ENCODE measurements at regions not wholly inside any gene's neighbourhood (a gene's known extent, or its start where the extent isn't known, plus 50 kb on each side); places are given as distances from the start of the nearest gene placed in this dataset.

DNA sequence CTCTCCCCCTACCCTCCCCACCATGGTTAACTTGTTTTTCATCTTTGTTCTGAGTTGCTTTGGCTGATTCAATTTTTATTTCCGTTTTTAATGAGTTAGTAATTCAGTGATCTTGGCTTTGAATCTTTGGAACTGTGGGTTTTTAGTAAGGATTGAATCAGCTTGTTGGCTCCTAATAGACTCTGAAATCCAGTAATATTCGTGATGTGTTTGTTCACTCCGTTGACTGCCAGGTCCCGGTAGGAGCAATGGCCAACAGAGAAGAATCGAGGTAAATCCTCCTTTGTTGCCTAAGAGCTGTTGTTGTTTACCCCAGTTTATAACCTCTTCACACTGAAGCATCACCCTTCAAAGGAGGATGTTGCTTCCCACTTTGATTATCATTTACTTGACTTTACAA is 92.7 kb downstream of the PCSK1 start:
- no peak for DNase-seq

DNA sequence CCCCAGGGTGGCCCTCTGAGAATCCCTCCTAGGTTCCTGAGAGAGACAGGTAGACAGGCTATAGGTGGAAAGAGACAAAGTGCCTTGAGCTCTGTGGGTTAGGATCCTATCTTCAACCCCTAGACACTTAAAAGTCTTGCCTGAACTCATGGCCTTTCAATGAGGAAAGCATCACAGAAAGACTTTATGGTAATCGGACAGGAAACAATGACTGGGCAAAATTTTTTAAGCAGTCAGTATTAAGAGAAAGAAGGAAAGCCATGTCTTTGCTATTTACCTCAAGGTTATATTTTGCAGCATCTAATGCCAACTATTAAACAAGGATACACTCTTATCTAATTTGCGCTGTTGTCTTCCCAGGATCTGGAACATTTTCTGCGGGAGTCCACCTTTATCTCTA is 93.2 kb downstream of the PCSK1 start:
- no peak for DNase-seq

DNA sequence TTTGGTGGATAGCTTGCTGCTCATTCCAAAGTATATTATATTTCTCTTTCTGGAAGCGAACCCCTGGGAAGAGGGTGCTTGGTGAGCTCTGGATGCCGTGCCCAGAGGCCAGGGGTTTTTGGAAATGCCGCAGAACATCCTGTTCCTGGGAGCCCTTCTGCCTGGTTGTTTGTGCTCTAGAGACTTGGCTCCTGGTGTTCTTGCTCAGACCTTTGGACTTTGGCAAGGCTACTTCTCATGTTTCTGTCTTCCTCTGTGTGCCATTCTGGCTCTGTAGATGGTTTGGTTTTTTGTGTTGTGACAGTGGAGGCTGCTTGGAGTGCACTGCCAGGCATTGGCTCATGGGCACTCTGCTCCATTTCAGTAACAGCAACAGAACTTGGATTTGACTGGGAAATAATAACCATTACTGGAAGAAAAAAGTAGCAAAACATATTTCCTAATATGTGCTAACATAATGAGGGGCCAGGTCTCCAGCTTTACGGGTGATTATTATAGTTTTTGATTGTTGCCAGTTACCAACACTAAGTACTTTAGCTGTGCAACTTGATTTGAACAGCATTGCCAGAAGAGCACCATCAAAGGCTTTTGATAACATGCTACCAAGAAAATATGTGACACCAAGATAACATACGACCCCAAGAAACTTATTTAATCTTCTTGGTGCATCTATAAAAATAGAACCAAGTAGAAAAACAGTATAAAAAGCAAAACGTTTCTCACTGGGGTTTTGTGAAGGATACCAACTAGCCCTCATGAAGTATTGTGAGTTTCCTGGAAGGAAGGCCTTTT is 94.2 kb downstream of the PCSK1 start:
- DNase-seq: no peak

DNA sequence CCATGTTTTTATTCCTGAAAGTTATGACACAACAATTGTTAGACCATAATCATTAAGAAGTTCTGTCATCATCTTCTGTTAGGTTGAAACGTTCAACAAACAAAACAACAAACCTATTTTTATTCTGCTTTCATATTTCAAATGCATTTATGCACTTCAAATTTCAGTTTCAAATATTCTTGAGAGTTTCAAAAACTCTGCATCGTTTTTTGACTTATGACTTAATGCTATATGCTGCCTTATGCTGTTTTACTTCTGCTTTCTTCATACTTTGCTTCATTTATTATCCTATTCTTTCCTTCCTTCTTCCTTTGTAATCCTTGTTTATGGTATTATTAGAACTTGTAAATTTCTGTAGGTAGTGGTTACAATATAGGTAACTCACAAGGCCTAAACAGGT is 95.0 kb downstream of the PCSK1 start:
- no peak for DNase-seq

DNA sequence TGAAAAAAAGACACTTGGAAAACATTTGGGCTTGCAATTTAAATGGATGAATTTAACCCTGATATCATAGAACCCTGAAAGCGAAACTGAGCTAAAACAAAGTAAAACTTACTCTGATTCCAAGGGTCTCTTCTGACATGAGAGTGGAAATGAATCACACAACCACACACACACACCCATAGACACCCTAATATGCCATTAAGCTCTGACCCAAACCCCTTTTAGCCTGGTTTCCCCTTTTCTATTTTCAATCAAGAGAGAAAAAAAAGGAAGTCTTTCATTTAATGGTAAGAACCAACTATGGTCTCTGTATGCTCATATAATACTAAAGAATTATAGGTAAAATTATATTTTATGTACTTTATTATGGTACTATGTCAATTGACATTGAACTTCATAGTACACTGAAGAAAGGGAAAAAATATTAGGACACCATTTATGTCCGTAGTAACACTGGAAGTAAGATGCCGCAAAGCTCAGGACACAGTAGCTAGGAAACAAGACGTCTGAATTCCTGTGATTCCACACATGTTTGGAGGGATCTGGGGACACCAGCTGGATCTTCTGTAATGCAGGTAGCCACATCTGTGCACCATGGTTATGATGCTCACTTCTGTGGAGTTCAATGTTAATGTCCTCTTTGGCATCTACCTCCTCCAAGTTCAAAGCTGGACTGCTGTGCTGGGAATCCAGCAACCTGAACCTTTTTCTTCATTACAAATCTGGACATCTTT is 95.8 kb downstream of the PCSK1 start:
- no peak for DNase-seq

DNA sequence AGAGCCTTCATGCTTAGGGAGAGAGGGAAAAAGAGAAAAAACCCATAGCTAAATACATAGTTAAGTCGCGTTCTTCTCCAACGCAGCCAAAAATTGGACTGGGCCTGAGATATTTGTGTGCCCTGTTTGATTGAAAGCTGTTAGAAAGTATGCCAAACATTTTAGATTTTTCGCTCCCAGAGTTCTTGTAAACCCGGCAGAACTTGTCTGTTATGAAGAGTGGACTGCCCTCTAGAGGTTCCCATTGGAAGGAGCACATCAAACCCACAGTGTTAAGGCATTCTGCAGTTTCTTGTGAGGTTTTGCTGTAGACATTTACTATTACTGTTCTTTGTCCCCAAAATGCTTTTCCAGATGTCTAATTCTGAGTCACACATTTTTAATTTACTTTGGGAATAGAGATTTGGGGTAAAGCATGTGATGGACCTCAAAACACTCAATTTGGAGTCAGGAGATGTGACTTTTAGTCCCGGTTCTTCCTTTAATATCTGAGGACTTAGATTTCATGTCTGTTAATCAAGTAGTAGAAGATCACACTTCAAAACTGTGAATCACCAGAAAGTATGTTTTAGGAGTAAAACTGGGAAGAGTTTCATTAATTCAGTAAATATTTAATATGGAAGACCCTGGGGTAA is 96.6 kb downstream of the PCSK1 start:
- peak; percentile 91 for DNase-seq

DNA sequence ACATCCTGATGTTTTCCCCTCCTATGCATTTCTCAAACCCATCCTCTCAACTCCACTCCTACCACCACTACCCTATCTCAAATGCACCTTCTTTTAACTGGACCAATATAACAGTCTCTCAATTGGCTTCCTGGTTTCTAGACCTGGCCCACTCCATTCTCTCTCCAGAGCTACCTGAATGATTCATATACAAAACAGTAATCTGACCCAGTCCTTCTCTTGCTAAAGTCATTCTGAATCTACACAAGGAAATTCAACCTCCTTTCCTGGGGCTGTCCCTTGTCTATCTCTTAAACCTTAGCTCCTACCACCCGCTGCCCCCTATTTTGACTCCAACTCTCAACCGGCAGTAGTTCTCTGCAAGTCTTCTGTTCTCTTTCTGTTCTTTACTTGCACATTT is 97.2 kb downstream of the PCSK1 start:
- DNase-seq: no peak

DNA sequence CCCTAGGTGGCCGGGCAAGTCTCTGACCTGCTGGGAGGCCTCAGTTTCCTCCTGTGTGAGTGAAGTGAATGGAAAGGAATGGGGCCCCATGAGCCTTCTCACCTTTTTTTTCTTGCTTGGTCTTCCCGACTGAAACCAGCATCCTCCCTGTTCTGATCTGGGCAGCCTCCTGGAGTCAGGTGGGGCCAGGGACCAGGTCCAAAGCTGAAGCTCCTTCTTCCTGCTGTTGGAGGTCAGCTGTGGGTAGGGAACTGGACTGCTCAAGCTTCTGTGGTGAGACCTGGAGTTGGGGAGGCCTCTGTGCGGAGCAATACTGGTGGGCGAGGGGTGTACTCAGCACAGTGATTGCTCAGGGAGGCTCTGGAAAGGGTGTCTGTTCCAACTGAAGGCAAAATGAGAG is 99.7 kb downstream of the PCSK1 start:
- DNase-seq: no peak

DNA sequence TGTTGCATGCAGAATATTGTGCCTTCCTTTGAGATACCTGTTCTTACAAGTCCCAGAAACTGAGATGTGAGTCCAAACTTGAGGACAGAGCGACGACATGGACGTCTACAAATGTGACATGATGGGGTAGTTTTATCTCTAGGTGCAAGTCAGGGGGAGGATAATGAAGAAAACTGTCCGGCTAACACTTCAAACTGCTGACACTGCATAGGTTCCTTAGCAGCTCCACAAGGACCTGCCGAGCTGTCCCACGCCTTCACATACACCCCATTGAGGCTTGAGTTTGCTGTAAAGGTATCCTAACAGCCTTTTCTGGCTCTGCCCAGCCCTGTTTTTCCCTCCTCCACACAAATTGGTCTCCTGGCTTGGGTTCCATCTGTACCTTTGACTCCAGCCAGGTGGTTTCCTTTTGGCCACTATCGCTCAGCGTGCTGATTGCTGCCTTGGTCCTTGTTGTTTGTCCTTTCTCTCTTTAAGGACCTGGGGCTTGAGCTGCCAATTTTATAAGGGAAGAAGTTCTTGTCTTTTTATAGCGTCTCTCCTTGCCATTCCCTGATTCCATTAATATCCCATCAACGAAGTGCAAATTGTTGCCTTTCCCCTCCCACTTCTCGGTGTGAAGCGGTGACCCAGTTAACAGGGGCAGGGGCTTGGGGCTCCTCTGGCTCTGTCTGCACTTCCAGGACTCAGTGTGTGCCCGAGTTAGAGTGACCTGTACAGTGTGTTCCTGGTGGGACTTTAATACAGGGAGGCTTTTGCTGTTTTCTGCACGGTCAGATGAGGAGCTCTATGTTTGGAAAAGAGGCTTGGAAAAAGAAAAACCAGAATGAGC is 100.3 kb downstream of the PCSK1 start:
- no peak for DNase-seq

DNA sequence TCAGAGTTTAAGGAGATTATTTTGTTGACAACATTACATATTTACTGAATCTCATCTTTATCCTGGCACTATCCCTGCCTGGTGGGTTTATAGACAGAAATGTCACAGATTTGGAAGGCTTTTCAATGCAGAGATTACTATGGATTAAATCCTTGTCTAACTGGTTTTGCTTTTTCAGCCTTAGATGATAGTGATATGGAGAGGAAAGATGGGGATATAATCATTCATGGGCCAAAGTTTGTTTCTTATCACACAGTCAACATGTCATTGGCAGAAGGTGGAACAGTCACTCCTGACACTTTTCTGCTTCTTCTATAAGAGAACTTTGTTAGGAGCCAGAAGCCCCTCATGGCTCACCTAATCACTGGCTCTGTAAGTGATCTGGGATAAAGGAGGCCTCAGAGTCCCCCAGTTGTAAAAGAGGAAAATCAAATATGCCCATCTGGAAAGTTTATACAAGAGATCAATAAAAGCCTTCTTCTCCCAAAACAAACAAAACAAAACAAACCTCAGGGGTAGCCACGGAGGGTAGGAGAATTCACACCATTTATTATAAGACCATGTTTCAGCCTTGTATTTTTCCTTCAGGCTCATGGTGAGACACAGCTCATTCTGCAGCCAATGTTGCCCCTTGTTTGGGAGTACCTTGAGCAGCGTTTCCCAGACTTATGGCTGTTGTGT is 101.2 kb downstream of the PCSK1 start:
- no peak for DNase-seq

DNA sequence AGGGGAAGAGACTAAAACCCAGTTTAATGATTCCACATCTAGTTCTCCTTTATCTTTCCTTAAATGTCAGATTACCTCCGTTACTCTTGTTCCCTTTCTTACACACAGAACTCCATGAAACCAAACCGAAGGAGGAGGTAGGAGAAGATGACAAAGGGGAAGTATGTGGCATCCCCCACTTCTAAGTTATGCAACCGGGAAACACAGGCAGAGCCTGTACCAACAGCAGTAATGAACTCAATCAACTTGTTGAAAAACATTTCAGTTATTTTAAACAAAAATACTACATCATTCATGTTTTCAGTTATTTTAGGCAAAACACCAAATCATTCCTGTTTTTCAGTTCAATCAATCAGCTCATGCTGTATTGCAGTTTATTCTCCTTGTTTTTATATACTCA is 101.8 kb downstream of the PCSK1 start:
- DNase-seq: peak; percentile 63

DNA sequence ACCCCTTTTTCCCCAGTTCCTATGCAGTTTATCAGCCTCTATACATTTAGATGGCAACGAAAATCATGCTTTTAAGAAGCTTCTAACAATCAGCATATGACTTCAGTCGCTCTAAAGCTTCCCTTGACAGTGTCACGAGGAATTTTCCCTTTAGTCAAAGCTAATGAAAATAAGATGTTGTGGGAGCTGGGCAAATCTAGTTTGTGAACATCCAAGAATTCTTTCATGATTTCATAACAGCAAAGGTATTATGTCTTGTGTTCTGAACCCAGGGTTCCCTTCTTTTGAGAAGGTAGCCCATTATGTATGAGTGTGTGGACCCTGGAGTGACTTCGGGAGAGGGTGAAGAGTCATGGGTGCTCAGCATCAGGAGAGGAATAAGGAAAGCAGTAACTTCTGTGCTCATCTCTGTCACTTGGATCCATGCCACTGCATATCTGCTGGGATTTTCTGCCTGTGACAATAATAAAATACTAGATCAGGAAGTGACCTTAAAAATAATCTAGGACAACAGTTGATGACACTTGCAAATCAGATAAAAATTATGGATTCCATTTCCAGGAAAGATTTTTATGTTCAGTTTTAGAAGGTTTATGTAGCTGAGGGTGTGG is 102.4 kb downstream of the PCSK1 start:
- DNase-seq: peak; percentile 65

DNA sequence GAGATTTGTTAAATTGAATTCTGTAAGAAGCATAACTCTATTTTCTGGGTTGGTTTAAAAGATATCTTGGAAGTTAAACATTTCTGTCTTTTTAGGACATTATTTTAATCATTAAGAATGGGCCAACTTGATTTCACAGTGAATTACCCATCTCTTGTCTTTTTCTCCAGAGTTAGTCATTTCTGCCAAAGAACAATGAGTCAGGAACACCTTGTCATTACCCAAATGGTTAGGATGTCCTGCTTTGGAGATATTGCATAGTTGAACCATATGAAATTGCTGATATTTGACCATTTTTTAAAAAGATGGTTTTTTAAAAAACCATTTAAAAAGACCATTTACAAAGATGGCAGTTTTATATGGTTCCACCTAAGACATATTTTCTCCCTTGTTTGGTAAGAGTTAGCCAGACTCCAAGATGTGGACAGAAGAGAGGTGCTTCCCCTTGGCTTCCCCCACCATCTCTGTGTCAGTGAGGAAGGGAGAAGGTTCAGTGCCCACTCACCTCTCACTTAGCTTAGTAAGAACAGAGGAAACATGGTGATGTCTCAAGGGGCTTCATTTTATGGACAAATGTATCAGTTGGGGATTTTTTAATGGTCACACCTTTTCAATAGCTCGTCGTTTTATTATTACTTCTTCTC is 103.0 kb downstream of the PCSK1 start:
- DNase-seq: no peak

DNA sequence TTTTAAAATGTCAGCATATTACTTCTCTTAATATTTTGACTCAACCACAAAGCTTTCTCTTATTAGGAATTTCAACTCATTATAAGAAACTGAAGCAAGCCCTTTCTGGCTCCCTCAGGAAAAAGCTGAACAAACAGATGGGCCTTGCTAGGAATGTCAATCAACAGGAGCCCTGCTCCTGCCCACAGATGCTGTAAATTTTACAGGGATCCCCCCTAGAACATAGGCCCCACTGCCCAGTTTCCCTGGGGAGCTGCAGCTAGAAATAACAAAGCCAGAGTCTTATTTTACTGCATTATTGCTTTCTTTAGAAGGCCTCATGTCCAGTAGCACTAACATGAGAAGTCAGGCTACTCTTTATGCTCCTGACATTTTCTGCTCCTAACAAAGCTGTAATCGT is 103.8 kb downstream of the PCSK1 start:
- no peak for DNase-seq

DNA sequence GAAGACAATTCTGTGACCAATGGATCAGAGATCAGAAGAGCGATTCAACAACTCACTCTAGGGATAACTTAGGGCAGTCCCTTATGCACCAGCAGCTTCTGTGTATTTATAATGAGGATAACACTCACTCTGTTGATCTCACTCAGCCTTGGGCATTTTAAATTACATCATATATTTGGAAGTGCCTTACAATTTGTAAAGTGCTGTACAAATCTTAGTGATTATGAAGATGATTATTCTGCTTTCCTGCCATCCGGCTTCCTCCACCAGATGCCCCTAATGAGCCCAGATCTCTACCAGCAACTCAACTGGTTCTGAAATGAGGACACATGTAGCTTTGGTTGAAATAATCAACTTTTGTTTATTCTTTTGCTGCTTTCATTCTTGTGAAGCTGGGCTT is 105.3 kb downstream of the PCSK1 start:
- no peak for DNase-seq

DNA sequence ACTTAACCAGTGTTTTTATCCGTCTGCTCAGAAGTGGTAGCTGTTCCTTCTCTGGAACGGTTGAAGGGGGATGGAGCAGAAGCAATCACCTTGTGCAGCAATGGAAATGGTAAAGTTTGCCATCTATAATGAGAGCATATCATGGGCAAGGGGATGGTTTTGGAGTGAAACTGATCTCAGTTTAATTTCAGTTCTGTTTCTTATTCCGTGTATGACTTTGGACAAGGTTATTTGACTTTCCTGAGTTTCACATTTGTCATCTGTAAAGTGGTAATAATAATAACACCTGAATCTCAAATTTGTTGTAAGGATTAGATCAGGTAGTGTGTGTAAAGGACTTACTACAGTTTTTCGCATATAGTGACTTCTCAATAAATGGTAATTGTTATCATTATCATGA is 106.1 kb downstream of the PCSK1 start:
- no peak for DNase-seq

DNA sequence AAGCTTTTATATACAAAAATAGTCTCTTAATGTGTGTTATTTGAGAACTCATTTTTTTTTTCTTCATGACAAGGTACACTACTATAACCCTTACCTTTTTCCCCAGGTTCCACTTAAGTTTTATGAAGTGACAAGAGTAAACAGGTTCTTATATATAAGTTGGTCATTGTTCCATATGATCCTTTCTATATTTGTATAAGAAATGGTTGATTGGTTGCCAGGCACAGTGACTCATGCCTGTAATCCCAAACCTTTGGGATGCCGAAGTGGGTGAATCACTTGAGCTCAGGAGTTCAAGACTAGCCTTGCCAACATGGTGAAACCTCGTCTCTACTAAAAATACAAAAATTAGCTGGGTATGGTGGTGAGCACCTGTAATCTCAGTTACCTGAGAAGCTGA is 108.3 kb downstream of the PCSK1 start:
- DNase-seq: peak; percentile 95

DNA sequence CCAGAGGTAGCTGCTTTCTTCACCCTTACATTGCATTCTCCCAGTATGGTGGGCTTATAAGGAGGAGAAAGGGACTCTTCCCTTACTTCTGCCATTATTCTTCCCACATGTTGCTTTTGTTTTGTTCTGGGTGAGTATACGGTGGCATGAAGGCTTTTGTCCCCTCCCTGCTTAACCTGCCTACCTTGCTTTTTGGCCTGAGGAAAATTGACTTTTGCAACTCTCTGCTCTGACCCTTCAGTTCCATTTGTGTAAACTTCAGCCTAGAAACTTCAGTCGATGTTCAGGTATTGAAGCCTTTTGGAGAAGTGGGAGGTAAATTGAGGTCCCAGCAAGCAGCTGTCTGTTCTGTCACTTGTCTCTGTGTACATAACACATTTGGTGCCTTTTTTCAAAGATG is 110.2 kb downstream of the PCSK1 start:
- no peak for DNase-seq

DNA sequence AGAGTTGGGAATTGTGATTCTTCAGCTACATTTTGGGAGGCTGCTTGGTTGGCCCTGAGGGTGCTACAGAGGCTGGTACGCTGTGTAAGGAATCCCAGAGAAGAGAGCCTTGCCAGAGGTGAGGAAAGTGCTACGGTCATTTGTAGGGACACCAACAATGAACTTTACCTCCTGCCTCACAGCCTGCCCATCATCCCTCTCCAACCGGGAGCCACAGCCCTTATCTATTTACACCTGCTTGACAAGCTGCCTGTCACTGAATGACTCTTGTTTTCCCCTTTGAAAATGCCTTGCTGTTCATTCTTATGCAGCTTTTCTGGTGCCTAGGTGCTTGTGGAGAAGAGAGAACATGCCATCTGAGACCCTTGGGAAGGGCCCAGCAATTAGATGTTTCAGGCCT is 110.8 kb downstream of the PCSK1 start:
- no peak for DNase-seq

DNA sequence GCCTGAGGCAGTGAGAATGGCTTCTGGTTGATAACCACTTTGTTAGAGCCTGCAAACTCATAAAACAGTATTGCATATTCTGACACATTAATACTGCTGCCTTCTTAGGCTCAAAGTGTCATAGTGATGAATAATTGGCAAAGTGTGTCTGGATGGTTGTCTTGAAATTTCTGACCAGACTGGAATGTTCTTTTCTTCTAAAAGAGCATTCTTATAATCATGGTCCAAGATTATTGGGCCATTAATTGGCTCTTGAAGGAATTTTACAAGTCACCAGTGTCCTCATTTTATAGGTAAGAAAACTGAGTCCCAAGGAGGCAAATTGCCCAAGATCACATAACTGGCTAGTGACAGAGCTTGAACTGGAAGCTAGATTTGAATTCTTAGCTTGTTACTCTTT is 111.7 kb downstream of the PCSK1 start:
- DNase-seq: peak; percentile 76

DNA sequence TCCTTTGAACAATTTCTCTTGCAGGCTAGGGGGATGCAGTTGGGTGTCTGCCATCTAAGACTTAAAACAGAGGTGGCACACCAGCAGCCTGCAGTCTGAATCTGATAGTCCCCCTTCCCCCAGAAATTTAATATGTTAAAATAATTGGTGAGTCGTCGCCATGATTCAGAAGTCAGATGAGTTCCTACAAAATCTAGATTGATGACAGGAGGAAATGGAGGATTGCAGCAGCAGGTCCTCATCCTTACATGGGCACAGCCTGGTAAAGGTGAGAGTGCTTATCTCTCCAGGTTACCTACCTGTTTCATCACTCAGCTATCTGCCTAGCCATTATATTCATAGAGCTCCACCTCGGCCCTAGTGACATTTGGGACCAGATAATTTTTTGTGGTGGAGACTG is 112.3 kb downstream of the PCSK1 start:
- peak; percentile 75 for DNase-seq

All from fibroblast of skin of right biceps (primary cell).